Right renal cortex interstitium (tissue), 3 donors: ENCODE measurements at regions not wholly inside any gene's neighbourhood (a gene's known extent, or its start where the extent isn't known, plus 50 kb on each side); places are given as distances from the start of the nearest gene placed in this dataset.

Source experiments
- DNase-seq, 3 donors: peaks; one replicate each; pipeline ENCODE4 v3.0.0-alpha.2; 2013; ENCODE audit warnings: low read depth in 3 of 3, low spot score in 2 of 3

DNA sequence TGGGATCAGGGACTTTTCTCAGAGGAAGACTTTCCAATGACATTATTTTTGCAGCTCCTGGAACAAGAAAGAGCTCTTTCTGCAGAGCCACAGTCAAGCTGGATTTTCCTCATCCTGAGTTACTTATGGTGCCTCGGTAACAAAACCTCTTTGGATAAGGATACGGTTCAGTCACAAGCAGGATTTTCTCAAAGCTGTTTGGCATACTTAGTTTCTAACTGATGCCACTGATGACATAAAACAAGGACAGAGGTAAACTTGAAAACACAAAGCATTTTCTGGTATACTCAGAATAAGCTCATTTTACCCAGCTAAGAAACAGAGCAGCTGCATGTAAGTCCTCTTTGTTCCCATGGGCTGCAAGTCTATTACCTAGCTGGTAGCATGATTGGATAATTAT is 340.9 kb upstream of the MEOX2 start:
- no peak for DNase-seq

DNA sequence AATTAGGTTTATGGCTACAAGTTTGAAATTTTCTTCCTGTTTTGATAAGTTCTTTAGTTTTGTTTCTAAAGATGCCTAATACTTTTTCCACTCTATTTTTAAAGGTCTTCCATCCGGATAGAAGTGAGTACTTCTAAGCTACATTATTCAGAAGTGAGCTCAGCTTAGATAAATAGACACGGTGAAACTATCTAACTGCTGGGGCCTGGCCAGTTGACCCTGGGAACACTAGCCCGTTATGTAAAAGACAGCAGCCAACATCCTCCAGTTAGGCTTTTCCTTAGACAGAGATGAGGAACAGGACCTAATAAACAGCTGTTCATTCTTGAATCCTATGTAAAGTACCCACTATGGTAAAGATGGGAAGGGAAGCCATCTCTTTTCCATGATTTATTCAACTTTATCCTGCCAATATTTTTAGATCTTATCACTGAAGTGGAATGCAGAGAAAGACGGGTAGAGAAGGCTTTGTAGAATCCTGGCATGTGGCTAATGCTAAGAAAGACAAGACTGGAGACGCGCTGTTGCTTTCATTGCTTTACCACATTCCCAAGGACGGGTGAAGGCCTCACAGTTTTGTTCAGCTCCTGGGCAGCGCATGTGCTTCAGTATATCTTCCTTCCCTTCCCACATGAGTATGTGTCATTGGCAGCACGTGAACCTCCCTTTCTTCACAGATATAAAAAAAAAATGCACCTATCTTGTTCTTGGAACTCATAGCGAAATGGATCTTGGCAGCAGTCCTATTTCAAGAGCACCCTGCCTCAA is 340.0 kb upstream of the MEOX2 start:
- no peak for DNase-seq

DNA sequence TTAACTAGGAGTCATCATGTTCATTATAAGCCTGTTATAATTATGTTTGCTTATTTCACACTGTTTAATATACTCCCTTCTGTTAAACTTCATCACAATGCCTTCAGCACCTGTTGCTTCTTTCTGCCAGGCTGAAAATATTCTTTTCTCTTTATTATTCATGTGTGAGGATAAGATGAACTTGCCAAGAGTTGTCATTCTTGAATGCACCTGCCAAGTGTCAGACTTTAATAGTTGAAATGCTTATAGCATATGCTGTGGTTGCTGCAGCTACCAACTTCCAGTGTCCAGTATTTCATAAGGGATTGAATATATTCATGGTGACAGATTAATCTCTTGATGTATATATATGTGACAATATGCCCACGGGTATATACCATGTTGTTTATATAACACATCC is 339.2 kb upstream of the MEOX2 start:
- no peak for DNase-seq

DNA sequence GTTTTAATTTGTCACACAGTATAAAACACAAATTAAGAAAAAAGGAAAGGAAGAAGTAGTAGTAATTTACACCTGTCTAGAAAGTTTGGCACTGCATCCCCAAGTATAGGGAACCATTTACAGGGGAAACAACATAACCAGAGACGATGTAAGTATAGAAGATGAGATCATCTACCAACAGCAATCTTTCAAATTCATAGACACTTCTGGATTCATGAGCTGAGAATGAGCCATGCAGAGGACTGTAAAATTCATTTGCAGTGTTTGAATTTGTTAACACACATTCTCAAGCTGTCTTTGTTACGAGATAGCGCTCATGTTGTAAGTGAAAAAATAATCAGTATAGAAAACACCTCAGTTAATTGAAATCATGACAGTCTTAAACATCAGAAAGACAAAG is 337.0 kb upstream of the MEOX2 start:
- no peak for DNase-seq

DNA sequence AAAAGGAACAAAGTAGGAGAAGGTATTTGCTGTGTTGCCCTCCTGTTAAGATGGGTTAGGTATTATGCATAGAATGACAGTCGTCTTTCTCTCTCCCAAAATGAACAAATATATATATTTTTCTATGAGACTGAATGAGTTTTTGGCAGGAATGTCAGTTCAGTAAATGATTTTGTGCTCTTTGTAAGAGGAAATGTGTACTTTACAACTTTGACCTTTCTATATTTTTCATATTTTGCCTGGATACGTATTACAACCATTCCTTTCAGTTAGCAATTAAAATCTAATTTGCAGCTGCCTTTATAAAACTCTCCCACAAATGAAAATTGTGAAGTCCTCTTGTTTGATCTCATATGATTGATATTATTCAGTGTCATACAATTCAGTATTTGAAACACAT is 336.6 kb upstream of the MEOX2 start:
- DNase-seq, result no peak

GRCh38 chr7:16021851-16022250 is 335.4 kb upstream of the MEOX2 start:
- no peak for DNase-seq

DNA sequence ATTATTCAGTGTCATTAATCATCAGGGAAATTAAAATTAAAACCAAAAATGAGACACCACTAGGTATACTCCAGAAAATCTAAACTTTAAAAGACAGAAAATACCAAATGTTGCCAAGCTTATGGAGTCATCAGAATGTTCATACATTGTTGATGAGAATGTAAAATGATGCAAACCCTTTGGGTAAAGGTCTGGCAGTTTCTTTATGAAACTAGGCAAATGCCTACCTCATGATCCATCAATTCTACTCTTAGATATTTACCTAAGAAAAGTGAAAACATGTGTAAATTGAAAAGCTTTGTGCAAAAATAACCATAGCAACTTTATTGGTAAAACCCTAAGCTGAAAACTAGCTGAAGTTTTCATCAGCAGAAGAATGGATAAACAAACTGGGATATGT is 329.5 kb upstream of the MEOX2 start:
- no peak for DNase-seq

- DNase-seq, result no peak
Observed at GRCh38 chr7:16014031-16014430, 327.5 kb upstream of the MEOX2 start.

- no peak for DNase-seq
Observed at GRCh38 chr7:16007911-16008310, 321.4 kb upstream of the MEOX2 start.

- DNase-seq, result no peak
Observed at GRCh38 chr7:16004702-16005101, 318.2 kb upstream of the MEOX2 start.

DNA sequence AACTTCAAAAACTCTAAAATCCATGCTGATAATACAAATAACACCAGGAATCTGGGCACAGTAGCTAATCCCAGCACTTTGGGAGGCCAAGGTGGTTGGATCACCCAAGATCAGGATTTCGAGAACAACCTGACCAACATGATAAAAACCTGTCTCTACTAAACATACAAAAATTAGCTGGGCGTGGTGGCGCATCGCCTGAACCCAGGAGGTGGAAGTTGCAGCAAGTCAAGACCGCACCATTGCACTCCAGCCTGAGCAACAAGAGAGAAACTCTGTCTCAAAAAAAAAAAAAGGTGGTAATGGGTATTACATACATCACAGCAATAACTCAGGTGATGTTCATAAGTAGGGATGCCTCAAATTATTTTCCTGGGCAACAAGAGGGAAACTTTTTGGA is 315.0 kb upstream of the MEOX2 start:
- no peak for DNase-seq

DNA sequence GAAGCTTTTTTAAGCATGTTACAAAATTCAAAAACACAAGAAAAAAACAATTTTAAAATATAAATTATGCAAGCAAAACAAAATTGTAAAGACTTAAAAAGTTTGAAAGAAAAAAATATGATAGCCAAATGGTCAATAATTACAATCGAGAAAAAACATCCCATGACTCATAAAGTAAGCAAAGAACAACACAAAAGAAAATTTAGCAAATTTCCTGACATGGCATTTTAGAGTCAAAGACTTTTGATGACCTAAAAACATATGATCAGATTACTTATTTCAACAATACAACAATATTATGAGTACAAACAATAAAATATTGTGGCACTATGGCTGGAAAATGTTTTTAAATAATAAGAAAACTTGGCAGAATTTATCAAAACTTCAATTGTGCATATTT is 312.1 kb upstream of the MEOX2 start:
- no peak for DNase-seq

DNA sequence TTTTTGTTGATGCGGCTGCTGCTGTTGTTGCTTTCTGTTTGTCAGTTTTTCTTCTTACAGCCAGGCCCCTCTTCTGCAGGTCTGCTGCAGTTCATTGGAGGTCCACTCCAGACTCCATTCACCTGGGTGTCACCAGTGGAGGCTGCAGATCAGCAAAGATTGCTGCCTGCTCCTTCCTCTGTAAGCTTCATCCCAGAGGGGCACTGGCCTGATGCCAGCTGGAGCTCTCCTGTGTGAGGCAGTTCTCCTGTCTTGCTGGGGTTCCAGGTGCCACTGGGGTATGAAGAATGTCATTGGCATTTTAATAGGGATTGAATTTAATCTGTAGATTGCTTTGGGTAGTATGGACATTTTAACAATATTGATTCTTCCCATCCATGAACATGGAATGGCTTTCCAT is 308.5 kb upstream of the MEOX2 start:
- no peak for DNase-seq

- DNase-seq, result no peak
Observed at GRCh38 chr7:15989194-15989593, 302.7 kb upstream of the MEOX2 start.

GRCh38 chr7:15985587-15986384 is 299.3 kb upstream of the MEOX2 start:
- no peak for DNase-seq

DNA sequence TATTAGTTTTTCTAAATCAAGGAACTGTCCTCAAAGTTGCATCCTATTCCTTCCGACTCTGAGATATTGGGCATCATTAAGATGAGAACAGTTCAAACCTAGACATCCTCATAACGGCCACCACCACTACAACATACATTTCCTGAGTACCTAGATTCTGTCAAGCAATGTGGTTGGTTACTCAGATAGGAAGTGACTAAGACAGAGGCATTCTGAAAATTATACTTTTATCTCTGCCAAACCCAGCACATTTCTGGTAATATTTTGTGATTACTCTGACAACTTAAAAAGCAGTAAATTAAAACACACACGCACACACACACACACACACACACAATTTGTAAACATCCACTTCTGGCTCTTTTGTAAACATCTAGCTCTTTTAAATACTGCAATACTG is 291.2 kb upstream of the MEOX2 start:
- no peak for DNase-seq

DNA sequence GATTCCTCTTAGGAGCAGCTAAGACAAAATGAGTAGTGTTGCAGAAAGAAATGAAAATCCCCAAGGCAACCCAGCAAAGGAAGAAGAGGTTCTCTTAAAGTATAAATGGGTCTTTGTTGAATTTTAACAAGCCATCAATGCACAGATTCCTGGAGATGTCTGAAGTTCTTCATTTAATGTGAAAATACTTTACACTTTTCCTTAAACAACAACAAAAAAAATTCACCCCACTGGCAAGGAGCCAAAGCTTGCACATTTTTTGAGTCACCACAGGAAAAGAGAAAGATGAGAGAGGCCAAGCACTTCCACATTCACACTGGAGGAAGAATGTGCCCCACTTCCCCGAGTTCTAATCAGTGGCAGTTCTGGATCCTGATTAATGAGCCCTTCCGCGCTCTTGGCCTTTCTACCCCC is 286.4 kb upstream of the MEOX2 start:
- DNase-seq, result no peak

- DNase-seq, result no peak
Observed at GRCh38 chr7:15967551-15967950, 281.1 kb upstream of the MEOX2 start.

DNA sequence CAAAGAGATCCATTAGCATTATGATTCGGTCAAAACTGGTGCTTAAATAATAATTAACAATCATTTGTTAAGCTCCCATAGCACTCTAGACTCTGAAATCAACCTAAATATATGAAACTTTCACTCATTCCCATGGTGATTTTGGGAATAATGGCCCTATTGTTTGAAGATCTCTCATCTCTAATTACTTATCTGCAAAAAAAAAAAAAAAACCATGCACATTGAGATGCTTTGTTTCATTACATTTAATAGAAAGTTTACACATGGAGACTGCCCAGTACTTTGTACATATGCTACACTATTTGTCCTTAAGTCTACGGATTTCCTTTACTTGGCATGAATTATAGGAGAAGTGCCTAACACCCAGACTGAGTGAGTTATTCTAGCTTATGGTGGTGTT is 280.6 kb upstream of the MEOX2 start:
- DNase-seq, result no peak

GRCh38 chr7:15963206-15963605 is 276.7 kb upstream of the MEOX2 start:
- DNase-seq, result peak in 1 of 3 donors; percentile 27

GRCh38 chr7:15954671-15955354 is 268.3 kb upstream of the MEOX2 start:
- no peak for DNase-seq

DNA sequence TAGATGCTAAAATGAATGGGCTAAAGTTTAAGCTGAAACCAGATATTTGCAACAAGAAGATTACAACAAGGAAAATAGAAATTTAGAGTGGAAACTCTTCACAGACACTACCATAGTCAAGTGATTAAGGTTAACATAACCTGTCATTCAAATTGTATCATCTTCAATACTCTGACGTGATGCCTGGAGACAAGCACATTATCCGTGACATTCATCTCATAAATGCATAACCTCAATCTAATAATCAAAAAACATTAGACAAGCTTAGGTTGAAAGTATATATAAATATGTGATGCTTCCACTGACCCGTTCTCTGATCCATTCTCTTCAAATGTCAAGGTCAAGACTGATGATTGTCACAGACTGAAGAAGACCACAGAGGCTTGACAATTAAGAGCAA is 263.8 kb upstream of the MEOX2 start:
- DNase-seq, result no peak
